ENCODE measurements at regions not wholly inside any gene's neighbourhood (a gene's known extent, or its start where the extent isn't known, plus 50 kb on each side); places are given as distances from the start of the nearest gene placed in this dataset.

GRCh38 chr11:116466801-116467200 lies 306.0 kb downstream of the BUD13 start:
- DNase-seq: no peak

- no peak for DNase-seq
These were observed 306.6 kb downstream of the BUD13 start for GRCh38 chr11:116466191-116466590.

GRCh38 chr11:116465056-116465455 lies 307.7 kb downstream of the BUD13 start:
- no peak for DNase-seq

GRCh38 chr11:116461789-116462188 lies 311.0 kb downstream of the BUD13 start:
- DNase-seq: no peak

GRCh38 chr11:116460156-116460920 lies 312.4 kb downstream of the BUD13 start:
- no peak for DNase-seq

GRCh38 chr11:116459185-116460045 lies 313.4 kb downstream of the BUD13 start:
- no peak for DNase-seq

- DNase-seq: no peak
These were observed 314.2 kb downstream of the BUD13 start for GRCh38 chr11:116458546-116458945.

GRCh38 chr11:116457336-116458007 lies 315.3 kb downstream of the BUD13 start:
- no peak for DNase-seq

GRCh38 chr11:116454951-116455350 lies 317.8 kb downstream of the BUD13 start:
- no peak for DNase-seq

GRCh38 chr11:116454020-116454645 lies 318.7 kb downstream of the BUD13 start:
- peak; percentile 13 to 26 for DNase-seq

GRCh38 chr11:116452461-116452860 lies 320.3 kb downstream of the BUD13 start:
- DNase-seq: no peak

GRCh38 chr11:116449522-116449921 lies 323.3 kb downstream of the BUD13 start:
- DNase-seq: no peak

- no peak for DNase-seq
These were observed 326.5 kb downstream of the BUD13 start for GRCh38 chr11:116446048-116446941.

GRCh38 chr11:116445108-116446047 lies 327.4 kb downstream of the BUD13 start:
- no peak for DNase-seq

- DNase-seq: no peak
These were observed 330.5 kb downstream of the BUD13 start for GRCh38 chr11:116442238-116442752.

- DNase-seq: no peak
These were observed 333.5 kb downstream of the BUD13 start for GRCh38 chr11:116439361-116439677.

- DNase-seq: no peak
These were observed 334.0 kb downstream of the BUD13 start for GRCh38 chr11:116438651-116439360.

GRCh38 chr11:116434986-116435385 lies 337.8 kb downstream of the BUD13 start:
- DNase-seq: no peak

GRCh38 chr11:116432301-116432700 lies 340.5 kb downstream of the BUD13 start:
- DNase-seq: no peak

GRCh38 chr11:116431842-116432241 lies 340.9 kb downstream of the BUD13 start:
- DNase-seq: no peak

All from AML-193 (cell line).